Activated CD8-positive, alpha-beta memory T cell treated with anti-CD3 and anti-CD28 coated beads for 1 hour (primary cell): ENCODE measurements at regions not wholly inside any gene's neighbourhood (a gene's known extent, or its start where the extent isn't known, plus 50 kb on each side); places are given as distances from the start of the nearest gene placed in this dataset.
"Not testable (repeated sequence)": the region's sequence is repeated elsewhere in the genome, so short reads cannot be mapped to it uniquely, and the experiment has no call there.

Experiments used
- DNase-seq, 2 donors: peaks; one replicate each; pipeline ENCODE4 v3.0.0-alpha.2; 2020; ENCODE audit warnings: low read depth in 1 of 2; ENCODE audit errors: extremely low read depth in 1 of 2

GRCh38 chr1:229139331-229140118 lies 131.4 kb upstream of the RAB4A start:
- DNase-seq, result no peak

DNA sequence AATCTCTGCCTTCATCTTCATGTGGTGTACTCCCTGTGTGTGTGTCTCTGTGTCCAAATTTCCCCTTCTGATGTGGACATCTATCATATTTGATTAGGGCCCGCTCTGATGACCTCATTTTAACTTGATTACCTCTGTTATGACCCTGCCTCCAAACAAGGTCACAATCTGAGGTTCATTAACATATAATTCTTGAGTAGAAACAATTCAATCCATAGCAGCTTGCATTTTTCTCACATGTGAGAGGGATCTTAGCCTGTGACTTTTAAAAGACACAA lies 130.9 kb upstream of the RAB4A start:
- DNase-seq, result no peak

DNA sequence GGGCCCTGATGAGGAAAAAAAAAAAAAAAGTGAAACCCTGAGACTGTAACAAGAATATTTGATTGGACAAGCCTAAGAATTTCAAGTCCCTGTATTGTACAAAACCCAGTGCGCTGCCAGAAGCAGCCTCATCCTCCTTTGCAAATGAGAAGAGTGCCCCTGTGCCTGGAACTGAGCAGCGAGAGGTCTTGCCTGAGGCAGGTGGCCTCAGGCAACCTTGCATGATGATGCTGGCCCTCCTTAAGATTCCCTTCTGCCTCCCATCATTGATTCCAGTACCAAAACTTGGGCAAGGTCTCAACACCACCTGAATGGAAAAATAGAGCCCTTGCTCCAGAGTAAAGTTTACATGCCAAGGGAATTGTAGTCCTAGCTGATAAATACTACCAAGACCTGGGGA lies 129.6 kb upstream of the RAB4A start:
- no peak for DNase-seq

GRCh38 chr1:229141689-229142377 lies 129.1 kb upstream of the RAB4A start:
- DNase-seq, result no peak

GRCh38 chr1:229142471-229142870 lies 128.4 kb upstream of the RAB4A start:
- no peak for DNase-seq

DNA sequence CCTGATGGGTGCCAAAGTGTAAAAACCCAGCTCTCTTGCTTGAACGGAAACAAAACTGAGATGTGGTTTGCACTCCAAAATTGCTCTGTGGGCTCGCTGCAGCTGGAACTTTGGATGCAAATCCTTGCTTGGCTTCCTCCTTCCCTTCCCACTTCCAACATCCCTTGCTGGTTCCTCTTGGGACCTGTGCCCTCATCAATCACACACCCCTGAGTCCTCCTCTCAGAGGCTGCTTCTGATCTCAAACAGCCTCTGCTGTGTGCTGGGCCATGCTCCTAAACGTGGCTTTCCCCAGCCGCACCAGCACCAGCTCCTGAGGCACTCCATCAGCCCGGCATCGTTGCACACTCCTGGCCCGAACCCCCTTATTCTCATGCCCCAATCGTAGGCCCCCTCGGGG lies 124.3 kb upstream of the RAB4A start:
- no peak for DNase-seq

DNA sequence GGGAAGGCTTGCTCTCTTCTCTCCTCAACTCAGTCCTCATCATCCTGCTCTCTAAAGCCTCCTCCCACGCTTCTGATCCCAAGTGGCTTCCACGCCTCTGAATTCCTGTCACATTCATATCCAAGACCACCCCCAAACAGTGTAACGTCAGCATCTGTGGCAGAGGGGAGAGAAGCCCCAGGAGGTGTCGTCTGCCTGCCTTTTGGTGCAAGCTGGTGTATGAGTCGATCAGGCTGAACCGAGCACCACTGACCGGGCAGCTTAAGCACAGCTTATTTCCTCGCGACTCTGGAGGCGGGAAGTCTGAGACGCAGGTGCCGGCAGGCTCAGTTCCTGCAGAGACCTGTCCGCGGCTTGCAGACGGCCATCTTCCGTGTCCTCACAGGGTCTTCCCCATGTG lies 123.8 kb upstream of the RAB4A start:
- no peak for DNase-seq

DNA sequence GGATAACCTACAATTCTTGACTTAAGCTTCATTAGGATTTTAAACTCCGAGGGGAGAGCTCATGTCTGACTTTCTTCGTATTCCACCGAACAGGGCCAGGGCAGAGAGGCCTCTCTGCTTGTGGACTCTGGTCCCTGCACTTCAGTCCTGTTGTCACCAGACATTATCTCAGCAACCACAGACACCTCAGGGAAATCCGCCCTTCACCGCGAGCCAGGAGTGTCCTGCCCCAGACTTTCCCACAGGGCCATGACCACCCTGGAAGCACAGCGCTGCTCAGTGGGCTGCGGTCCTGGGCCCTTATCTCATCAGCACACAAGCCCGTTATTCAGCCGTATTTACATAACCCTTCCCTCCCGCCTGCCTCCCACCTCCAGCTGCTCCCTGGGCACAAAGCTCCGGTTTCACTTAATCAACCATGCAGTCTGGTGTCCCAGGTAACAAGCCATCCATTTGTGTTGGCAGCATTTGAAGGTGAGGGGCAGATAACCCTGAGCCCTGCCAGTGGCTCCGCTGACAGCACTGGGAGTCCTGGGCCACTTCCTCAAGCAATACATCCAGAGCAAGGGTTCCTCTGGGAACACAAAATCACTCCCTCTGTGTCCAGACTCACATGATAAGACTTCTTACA lies 122.8 kb upstream of the RAB4A start:
- DNase-seq, result no peak

GRCh38 chr1:229148743-229149142 lies 122.2 kb upstream of the RAB4A start:
- no peak for DNase-seq

DNA sequence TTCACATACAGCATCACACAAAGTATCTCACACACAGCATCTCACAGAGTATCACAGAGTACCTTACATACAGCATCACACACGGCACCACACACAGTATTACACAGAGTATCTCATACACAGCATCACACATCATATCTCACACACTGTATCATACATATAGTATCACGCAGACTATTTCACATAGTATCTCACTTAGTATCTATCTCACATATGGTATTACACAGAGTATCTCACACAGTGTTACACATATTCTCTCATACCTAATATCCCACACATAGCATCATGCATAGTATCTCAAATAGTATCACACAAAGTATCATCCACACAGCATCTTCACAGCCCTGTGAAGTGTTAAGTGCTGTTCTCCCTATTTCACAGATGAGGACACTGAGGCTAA lies 121.5 kb upstream of the RAB4A start:
- DNase-seq, result no peak

GRCh38 chr1:229150518-229150917 lies 120.4 kb upstream of the RAB4A start:
- DNase-seq, result no peak

- not testable (repeated sequence) for DNase-seq
Observed at GRCh38 chr1:229151412-229151811, 119.5 kb upstream of the RAB4A start.

- no peak for DNase-seq
Observed at GRCh38 chr1:229152311-229152710, 118.6 kb upstream of the RAB4A start.

- no peak for DNase-seq
Observed at GRCh38 chr1:229153955-229154548, 116.9 kb upstream of the RAB4A start.

GRCh38 chr1:229154811-229155210 lies 116.1 kb upstream of the RAB4A start:
- no peak for DNase-seq

- DNase-seq, result no peak
Observed at GRCh38 chr1:229155472-229155871, 115.4 kb upstream of the RAB4A start.

GRCh38 chr1:229156872-229157271 lies 114.0 kb upstream of the RAB4A start:
- no peak for DNase-seq

DNA sequence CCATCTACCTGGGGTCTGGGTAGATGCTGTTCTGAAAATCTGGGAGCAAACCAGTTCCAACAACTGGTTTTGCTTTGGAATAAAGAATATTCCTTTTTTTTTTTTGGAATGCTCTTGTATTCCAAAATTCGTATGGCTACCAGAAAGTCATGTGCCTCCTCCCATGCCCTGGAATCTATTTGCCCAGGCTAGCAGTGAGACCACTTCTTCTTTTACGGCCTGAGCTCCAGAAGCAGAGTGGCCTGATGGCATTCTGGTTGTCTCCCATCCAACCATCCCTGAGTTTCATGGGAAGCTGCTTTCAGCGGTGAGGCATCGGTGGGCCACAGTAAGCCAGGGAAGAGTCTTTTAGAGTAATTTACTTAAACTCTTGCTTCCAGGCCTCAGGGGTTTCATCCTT lies 113.4 kb upstream of the RAB4A start:
- DNase-seq, result no peak

DNA sequence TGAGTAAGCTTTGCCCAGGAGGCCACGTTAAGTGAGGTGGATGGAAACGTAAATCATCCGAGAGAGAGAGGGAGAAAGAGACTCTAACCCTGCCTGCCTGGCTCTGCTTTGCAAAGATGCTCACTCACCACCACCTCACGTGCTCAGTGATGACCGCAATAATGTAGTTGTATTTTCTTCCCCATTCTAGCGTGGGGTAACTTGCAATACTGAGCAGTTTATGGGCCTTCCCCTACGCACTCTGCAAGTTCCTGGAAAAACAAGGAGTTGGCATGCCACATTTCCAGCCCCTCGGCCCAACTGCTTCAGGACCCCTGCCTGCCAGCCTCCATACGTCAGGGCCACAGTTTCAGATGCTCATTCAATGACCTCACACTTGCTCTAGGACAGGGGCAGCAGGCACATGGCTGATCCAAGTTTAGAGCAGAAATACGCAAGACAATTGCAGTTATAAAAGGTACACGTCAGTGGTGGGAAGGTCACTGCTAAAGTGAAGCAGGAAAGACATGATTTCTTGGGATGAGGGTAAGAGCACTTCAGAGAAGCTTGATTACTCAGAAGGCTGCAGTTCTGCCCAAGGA lies 112.5 kb upstream of the RAB4A start:
- no peak for DNase-seq

DNA sequence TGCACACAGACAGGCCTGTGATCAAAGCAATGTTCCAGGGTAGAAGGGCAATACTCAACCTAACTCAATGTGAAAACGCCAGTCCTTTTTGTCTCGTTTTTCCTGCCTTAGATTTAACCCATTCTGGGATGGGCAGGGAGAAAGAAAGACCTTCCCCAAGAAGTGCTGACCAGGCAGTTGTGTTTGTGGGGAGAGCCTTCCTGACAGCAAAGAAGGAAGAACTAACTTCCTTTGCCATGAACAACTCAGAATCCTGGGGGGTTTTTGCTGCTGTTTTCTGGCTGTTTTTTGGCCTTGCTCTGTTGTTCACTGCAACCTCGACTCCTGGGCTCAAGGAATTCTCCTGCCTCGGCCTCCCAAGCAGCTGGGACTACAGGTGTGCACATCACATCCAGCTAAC lies 112.0 kb upstream of the RAB4A start:
- DNase-seq, result no peak

DNA sequence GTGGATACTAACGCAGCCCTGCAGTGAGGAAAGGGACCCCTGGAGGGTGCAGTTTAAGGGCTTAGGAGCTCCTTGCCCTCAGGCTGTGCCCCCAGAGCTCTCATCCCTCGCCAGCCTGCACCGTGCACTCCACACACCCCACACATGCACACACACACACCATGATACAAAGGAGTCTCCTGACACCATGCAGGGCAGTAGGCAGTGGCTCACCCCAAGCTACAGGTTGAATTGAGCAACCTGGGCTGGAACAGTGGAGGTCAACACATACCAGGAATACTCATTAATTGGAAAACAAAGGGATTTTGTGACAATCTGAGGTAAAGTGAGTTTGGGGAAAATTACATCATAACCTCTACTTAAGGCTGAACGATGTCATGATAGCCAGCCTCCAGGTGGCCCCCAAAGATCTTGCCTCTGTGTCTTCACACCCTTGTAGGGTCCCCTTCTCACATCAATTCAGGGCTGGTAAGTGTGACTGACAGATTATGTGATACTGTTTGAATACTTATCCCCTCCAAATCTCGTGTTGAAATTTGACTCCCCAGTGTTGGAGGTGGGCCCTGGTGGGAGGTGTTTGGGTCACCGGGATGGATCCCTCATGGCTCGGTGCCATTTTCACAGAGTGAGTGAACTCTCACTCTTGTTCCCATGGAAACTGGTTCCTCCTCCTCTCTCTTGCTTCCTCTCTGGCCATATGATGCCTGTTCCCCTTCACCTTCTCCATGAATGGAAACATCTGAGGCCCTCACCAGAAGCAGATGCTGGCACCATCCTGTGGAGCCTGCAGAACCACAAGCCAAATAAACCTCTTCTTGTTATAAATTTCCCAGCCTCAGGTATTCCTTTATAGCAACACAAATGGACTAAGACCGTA lies 111.0 kb upstream of the RAB4A start:
- DNase-seq, result no peak
